SU-DHL-6 (cell line): ENCODE measurements at regions not wholly inside any gene's neighbourhood (a gene's known extent, or its start where the extent isn't known, plus 50 kb on each side); places are given as distances from the start of the nearest gene placed in this dataset.

Experiments
- CTCF ChIP-seq: fragments of 200-600 bp; sonication (generic); IDR thresholded peaks from one replicate; pipeline ENCODE4 v1.5.1; 2017; ENCODE audit warnings: antibody characterized with exemption, mild to moderate bottlenecking, low read length, moderate library complexity; ENCODE audit not compliant: insufficient read depth, poor library complexity, severe bottlenecking
- EZH2phosphoT487 ChIP-seq: fragments of 200-600 bp; sonication (generic), shearing (Covaris generic); conservative IDR thresholded peaks from 2 replicates; pipeline ENCODE4 v1.6.1; 2018; ENCODE audit warnings: mild to moderate bottlenecking, antibody characterized with exemption, low read length, moderate library complexity, mixed read lengths

GRCh38 chr14:106729551-106729950, 1203.2 kb downstream of the TMEM121 start:
- TF ChIP-seq CTCF (no peak), EZH2phosphoT487 (no peak)
